Activated naive CD8-positive, alpha-beta T cell treated with anti-CD3 and anti-CD28 coated beads, Interleukin-2, amount 50 U/mL, for 24 hours (primary cell): ENCODE measurements at regions not wholly inside any gene's neighbourhood (a gene's known extent, or its start where the extent isn't known, plus 50 kb on each side); places are given as distances from the start of the nearest gene placed in this dataset.

ENCODE experiments used
- ATAC-seq: fragments of 150-1000 bp; cut with Tn5 transposase; one replicate; pipeline ENCODE4 v1.10.0; 2021
- DNase-seq: peaks from one replicate; pipeline ENCODE4 v3.0.0; 2021
- H3K27ac Mint-ChIP-seq: one replicate; pipeline ENCODE4 v1.8.0; 2021; ENCODE audit warnings: mild to moderate bottlenecking, mixed read lengths
- H3K27me3 Mint-ChIP-seq: one replicate; pipeline ENCODE4 v1.8.0; 2021; ENCODE audit warnings: mixed read lengths
- H3K36me3 Mint-ChIP-seq: one replicate; pipeline ENCODE4 v1.8.0; 2021; ENCODE audit warnings: low read depth, mixed read lengths
- H3K4me1 Mint-ChIP-seq: one replicate; pipeline ENCODE4 v1.8.0; 2021; ENCODE audit warnings: mixed read lengths
- H3K4me3 Mint-ChIP-seq: one replicate; pipeline ENCODE4 v1.8.0; 2021; ENCODE audit warnings: mild to moderate bottlenecking, moderate library complexity, mixed read lengths
- H3K9me3 Mint-ChIP-seq: one replicate; pipeline ENCODE4 v1.8.0; 2021; ENCODE audit warnings: mixed read lengths

- DNase-seq (no peak), ATAC-seq (no peak)
- no peaks in the 10 kb centered on the region for H3K27me3 Mint-ChIP-seq
- no peak overlapping the region for H3K27ac Mint-ChIP-seq
- no peaks in the 10 kb centered on the region for H3K36me3 Mint-ChIP-seq
- no peaks in the 10 kb centered on the region for H3K4me1 Mint-ChIP-seq
- no peaks in the 10 kb centered on the region for H3K9me3 Mint-ChIP-seq
- H3K4me3 Mint-ChIP-seq, result no peak overlapping the region
Observed at GRCh38 chr2:221133941-221134340, 438.2 kb downstream of the EPHA4 start.

- Mint-ChIP-seq H3K27me3 (no peaks in the 10 kb centered on the region), H3K4me3 (no peak overlapping the region), H3K9me3 (no peaks in the 10 kb centered on the region), H3K36me3 (no peaks in the 10 kb centered on the region), H3K4me1 (no peaks in the 10 kb centered on the region), H3K27ac (no peak overlapping the region)
- no peak for DNase-seq
- no peak for ATAC-seq
Observed at GRCh38 chr2:221134718-221135117, 437.4 kb downstream of the EPHA4 start.

- Mint-ChIP-seq H3K27ac (no peak overlapping the region), H3K36me3 (no peaks in the 10 kb centered on the region), H3K4me1 (no peaks in the 10 kb centered on the region), H3K9me3 (no peaks in the 10 kb centered on the region), H3K4me3 (no peak overlapping the region), H3K27me3 (no peaks in the 10 kb centered on the region)
- DNase-seq (no peak), ATAC-seq (no peak)
Observed at GRCh38 chr2:221135699-221136098, 436.4 kb downstream of the EPHA4 start.

- DNase-seq (no peak), ATAC-seq (no peak)
- no peak overlapping the region for H3K27ac Mint-ChIP-seq
- H3K4me3 Mint-ChIP-seq, result no peak overlapping the region
- H3K4me1 Mint-ChIP-seq, result no peaks in the 10 kb centered on the region
- H3K9me3 Mint-ChIP-seq, result no peaks in the 10 kb centered on the region
- H3K27me3 Mint-ChIP-seq, result no peaks in the 10 kb centered on the region
- no peaks in the 10 kb centered on the region for H3K36me3 Mint-ChIP-seq
Observed at GRCh38 chr2:221137385-221137784, 434.7 kb downstream of the EPHA4 start.

GRCh38 chr2:221142341-221142740 is 429.8 kb downstream of the EPHA4 start:
- Mint-ChIP-seq H3K4me1 (no peaks in the 10 kb centered on the region), H3K36me3 (no peaks in the 10 kb centered on the region), H3K4me3 (no peak overlapping the region), H3K27ac (no peak overlapping the region), H3K27me3 (no peaks in the 10 kb centered on the region), H3K9me3 (no peaks in the 10 kb centered on the region)
- no peak for DNase-seq
- no peak for ATAC-seq

GRCh38 chr2:221143231-221143630 is 428.9 kb downstream of the EPHA4 start:
- H3K9me3 Mint-ChIP-seq, result no peaks in the 10 kb centered on the region
- ATAC-seq (no peak), DNase-seq (no peak)
- H3K27ac Mint-ChIP-seq, result no peak overlapping the region
- no peaks in the 10 kb centered on the region for H3K4me1 Mint-ChIP-seq
- no peaks in the 10 kb centered on the region for H3K27me3 Mint-ChIP-seq
- no peak overlapping the region for H3K4me3 Mint-ChIP-seq
- H3K36me3 Mint-ChIP-seq, result no peaks in the 10 kb centered on the region

GRCh38 chr2:221144909-221145308 is 427.2 kb downstream of the EPHA4 start:
- H3K27me3 Mint-ChIP-seq, result no peaks in the 10 kb centered on the region
- ATAC-seq (no peak), DNase-seq (no peak)
- H3K4me1 Mint-ChIP-seq, result no peaks in the 10 kb centered on the region
- no peak overlapping the region for H3K27ac Mint-ChIP-seq
- H3K4me3 Mint-ChIP-seq, result no peak overlapping the region
- no peaks in the 10 kb centered on the region for H3K9me3 Mint-ChIP-seq
- no peaks in the 10 kb centered on the region for H3K36me3 Mint-ChIP-seq

GRCh38 chr2:221145396-221145795 is 426.7 kb downstream of the EPHA4 start:
- DNase-seq, result no peak
- Mint-ChIP-seq H3K9me3 (no peaks in the 10 kb centered on the region), H3K4me3 (no peak overlapping the region), H3K27me3 (no peaks in the 10 kb centered on the region), H3K4me1 (no peaks in the 10 kb centered on the region), H3K36me3 (no peaks in the 10 kb centered on the region), H3K27ac (no peak overlapping the region)
- ATAC-seq, result no peak

- no peaks in the 10 kb centered on the region for H3K4me1 Mint-ChIP-seq
- DNase-seq (no peak), ATAC-seq (no peak)
- H3K27me3 Mint-ChIP-seq, result no peaks in the 10 kb centered on the region
- H3K36me3 Mint-ChIP-seq, result no peaks in the 10 kb centered on the region
- H3K27ac Mint-ChIP-seq, result no peak overlapping the region
- no peak overlapping the region for H3K4me3 Mint-ChIP-seq
- H3K9me3 Mint-ChIP-seq, result no peaks in the 10 kb centered on the region
Observed at GRCh38 chr2:221153226-221153625, 418.9 kb downstream of the EPHA4 start.

GRCh38 chr2:221154176-221154575 is 417.9 kb downstream of the EPHA4 start:
- no peaks in the 10 kb centered on the region for H3K36me3 Mint-ChIP-seq
- no peaks in the 10 kb centered on the region for H3K4me1 Mint-ChIP-seq
- DNase-seq, result no peak
- H3K27me3 Mint-ChIP-seq, result no peaks in the 10 kb centered on the region
- H3K27ac Mint-ChIP-seq, result no peak overlapping the region
- ATAC-seq, result no peak
- H3K9me3 Mint-ChIP-seq, result no peaks in the 10 kb centered on the region
- no peak overlapping the region for H3K4me3 Mint-ChIP-seq

GRCh38 chr2:221156062-221156734 is 415.9 kb downstream of the EPHA4 start:
- no peaks in the 10 kb centered on the region for H3K36me3 Mint-ChIP-seq
- no peaks in the 10 kb centered on the region for H3K27me3 Mint-ChIP-seq
- no peaks in the 10 kb centered on the region for H3K9me3 Mint-ChIP-seq
- no peak overlapping the region for H3K4me3 Mint-ChIP-seq
- DNase-seq, result no peak
- H3K4me1 Mint-ChIP-seq, result no peaks in the 10 kb centered on the region
- no peak for ATAC-seq
- no peak overlapping the region for H3K27ac Mint-ChIP-seq

- Mint-ChIP-seq H3K27ac (no peak overlapping the region), H3K36me3 (no peaks in the 10 kb centered on the region), H3K4me1 (no peaks in the 10 kb centered on the region), H3K4me3 (no peak overlapping the region), H3K27me3 (no peaks in the 10 kb centered on the region), H3K9me3 (no peaks in the 10 kb centered on the region)
- ATAC-seq (no peak), DNase-seq (no peak)
Observed at GRCh38 chr2:221161186-221161585, 410.9 kb downstream of the EPHA4 start.

GRCh38 chr2:221166292-221166691 is 405.8 kb downstream of the EPHA4 start:
- H3K27ac Mint-ChIP-seq, result no peak overlapping the region
- no peak overlapping the region for H3K4me3 Mint-ChIP-seq
- H3K36me3 Mint-ChIP-seq, result no peaks in the 10 kb centered on the region
- no peak for ATAC-seq
- no peaks in the 10 kb centered on the region for H3K9me3 Mint-ChIP-seq
- no peaks in the 10 kb centered on the region for H3K4me1 Mint-ChIP-seq
- DNase-seq, result no peak
- H3K27me3 Mint-ChIP-seq, result no peaks in the 10 kb centered on the region

GRCh38 chr2:221167561-221167960 is 404.5 kb downstream of the EPHA4 start:
- ATAC-seq (no peak), DNase-seq (no peak)
- Mint-ChIP-seq H3K27me3 (no peaks in the 10 kb centered on the region), H3K4me1 (no peaks in the 10 kb centered on the region), H3K27ac (no peak overlapping the region), H3K4me3 (no peak overlapping the region), H3K9me3 (no peaks in the 10 kb centered on the region), H3K36me3 (no peaks in the 10 kb centered on the region)

GRCh38 chr2:221169724-221170123 is 402.4 kb downstream of the EPHA4 start:
- no peak for DNase-seq
- Mint-ChIP-seq H3K36me3 (no peaks in the 10 kb centered on the region), H3K4me3 (no peak overlapping the region), H3K27me3 (no peaks in the 10 kb centered on the region), H3K9me3 (no peaks in the 10 kb centered on the region), H3K4me1 (no peaks in the 10 kb centered on the region), H3K27ac (no peak overlapping the region)
- ATAC-seq, result no peak

- Mint-ChIP-seq H3K4me1 (no peaks in the 10 kb centered on the region), H3K4me3 (no peak overlapping the region), H3K27ac (no peak overlapping the region), H3K9me3 (no peaks in the 10 kb centered on the region), H3K36me3 (no peaks in the 10 kb centered on the region), H3K27me3 (no peaks in the 10 kb centered on the region)
- ATAC-seq, result no peak
- no peak for DNase-seq
Observed at GRCh38 chr2:221170548-221170947, 401.6 kb downstream of the EPHA4 start.
